ENCODE measurements at regions not wholly inside any gene's neighbourhood (a gene's known extent, or its start where the extent isn't known, plus 50 kb on each side); places are given as distances from the start of the nearest gene placed in this dataset.

- Histone ChIP-seq H3K4me1 (no peaks in the 10 kb centered on the region), H3K27me3 (no peaks in the 10 kb centered on the region), H3K9me3 (no peaks in the 10 kb centered on the region), H3K36me3 (no peaks in the 10 kb centered on the region), H3K27ac (no peak overlapping the region), H3K4me3 (no peak overlapping the region)
- intact Hi-C loops (cut with DNase I): no loop called here
- TF ChIP-seq POLR2AphosphoS5 (IDR thresholded peaks at IDR 0.05) (no peak), EP300 (IDR thresholded peaks at IDR 0.05) (no peak), CTCF (IDR thresholded peaks at IDR 0.05) (no peak), POLR2A (IDR thresholded peaks at IDR 0.05) (no peak)
- DNase-seq: no peak
- 68 to 77% methylated on average over 5 of the region's 5 CpGs for WGBS, 2 donors
Observed at GRCh38 chr18:42242758-42243157, 287.7 kb downstream of the PIK3C3 start.

DNA sequence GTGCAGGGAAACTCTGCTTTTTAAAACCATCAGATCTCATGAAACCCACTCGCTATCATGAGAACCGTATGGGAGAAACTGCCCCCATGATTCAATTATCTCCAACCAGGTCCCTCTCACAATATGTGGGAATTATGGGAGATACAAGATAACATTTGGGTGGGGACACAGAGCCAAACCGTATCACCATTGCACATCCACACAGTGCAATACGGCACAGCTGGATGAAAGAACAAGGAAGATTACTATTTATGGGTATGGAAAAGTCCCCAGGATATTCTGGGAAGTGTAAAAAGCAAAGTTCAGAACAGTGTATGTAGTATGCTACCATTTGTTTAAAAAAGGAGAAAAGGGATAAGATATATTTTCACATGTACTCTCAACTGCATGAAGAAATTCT, 290.1 kb downstream of the PIK3C3 start:
- Histone ChIP-seq H3K4me1 (no peaks in the 10 kb centered on the region), H3K36me3 (no peaks in the 10 kb centered on the region), H3K9me3 (no peaks in the 10 kb centered on the region), H3K27me3 (no peaks in the 10 kb centered on the region), H3K27ac (no peak overlapping the region), H3K4me3 (no peak overlapping the region)
- 91 to 93% methylated on average over 4 of the region's 4 CpGs for WGBS, 2 donors
- no peak for DNase-seq
- intact Hi-C loops (cut with DNase I): no loop called here
- TF ChIP-seq EP300 (IDR thresholded peaks at IDR 0.05) (no peak), POLR2AphosphoS5 (IDR thresholded peaks at IDR 0.05) (no peak), POLR2A (IDR thresholded peaks at IDR 0.05) (no peak)

- Histone ChIP-seq H3K27ac (no peak overlapping the region), H3K4me1 (no peaks in the 10 kb centered on the region), H3K9me3 (no peaks in the 10 kb centered on the region), H3K4me3 (no peak overlapping the region), H3K27me3 (no peaks in the 10 kb centered on the region), H3K36me3 (no peaks in the 10 kb centered on the region)
- WGBS, 2 donors: 88% methylated on average over 5 of the region's 5 CpGs
- TF ChIP-seq CTCF (IDR thresholded peaks at IDR 0.05) (no peak), POLR2AphosphoS5 (IDR thresholded peaks at IDR 0.05) (no peak), POLR2A (IDR thresholded peaks at IDR 0.05) (no peak), EP300 (IDR thresholded peaks at IDR 0.05) (no peak)
- intact Hi-C loops (cut with DNase I): no loop called here
- no peak for DNase-seq
Observed at GRCh38 chr18:42255908-42256765, 301.1 kb downstream of the PIK3C3 start.

DNA sequence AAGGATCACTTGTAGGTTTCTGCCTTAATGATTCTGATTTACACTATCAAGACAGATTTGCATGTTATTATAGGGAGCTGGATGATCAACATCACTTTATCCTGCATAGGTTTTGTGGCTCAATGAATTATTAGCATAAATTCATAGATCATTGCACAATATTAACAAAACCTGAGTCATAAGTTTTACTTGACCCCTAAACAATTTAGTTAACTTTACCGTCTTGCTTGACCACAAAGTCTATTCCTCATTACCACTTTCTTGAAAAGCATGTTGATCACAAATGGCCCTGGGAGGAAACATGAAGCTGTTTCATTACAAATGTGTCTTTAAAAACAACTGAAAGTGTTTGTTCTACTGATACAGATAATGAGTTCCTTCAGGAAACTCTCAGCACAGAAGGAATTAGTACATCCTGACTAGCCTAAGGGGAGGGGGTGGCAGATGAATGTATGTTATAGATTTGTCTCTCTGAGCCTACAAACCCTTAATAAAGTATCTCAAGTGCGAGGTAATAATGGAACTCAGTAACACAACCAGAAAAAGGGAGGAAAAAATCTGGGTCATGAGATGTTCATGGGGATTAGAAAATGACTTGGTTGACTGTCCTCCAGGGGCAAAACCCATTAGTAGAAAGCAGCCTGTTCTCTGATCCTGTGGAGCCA, 303.4 kb downstream of the PIK3C3 start:
- Histone ChIP-seq H3K4me1 (no peaks in the 10 kb centered on the region), H3K4me3 (no peak overlapping the region), H3K27me3 (no peaks in the 10 kb centered on the region), H3K27ac (no peak overlapping the region), H3K36me3 (no peaks in the 10 kb centered on the region), H3K9me3 (no peaks in the 10 kb centered on the region)
- no peak for DNase-seq
- TF ChIP-seq EP300 (IDR thresholded peaks at IDR 0.05) (no peak), POLR2AphosphoS5 (IDR thresholded peaks at IDR 0.05) (no peak), CTCF (IDR thresholded peaks at IDR 0.05) (no peak), POLR2A (IDR thresholded peaks at IDR 0.05) (no peak)
- intact Hi-C loops (cut with DNase I): no loop called here
- 81 to 89% methylated on average over 2 of the region's 2 CpGs for WGBS, 2 donors

GRCh38 chr18:42261731-42262130, 306.7 kb downstream of the PIK3C3 start:
- Histone ChIP-seq H3K4me1 (no peaks in the 10 kb centered on the region), H3K36me3 (no peaks in the 10 kb centered on the region), H3K27me3 (no peaks in the 10 kb centered on the region), H3K9me3 (no peaks in the 10 kb centered on the region), H3K27ac (no peak overlapping the region), H3K4me3 (no peak overlapping the region)
- no peak for DNase-seq
- TF ChIP-seq POLR2AphosphoS5 (IDR thresholded peaks at IDR 0.05): no peak
- no peak for TF ChIP-seq CTCF (IDR thresholded peaks at IDR 0.05)
- no peak for TF ChIP-seq EP300 (IDR thresholded peaks at IDR 0.05)
- no peak for TF ChIP-seq POLR2A (IDR thresholded peaks at IDR 0.05)
- intact Hi-C loops (cut with DNase I): no loop called here
- WGBS, 2 donors: 80 to 83% methylated on average over 1 of the region's 1 CpG
